ENCODE measurements at regions not wholly inside any gene's neighbourhood (a gene's known extent, or its start where the extent isn't known, plus 50 kb on each side); places are given as distances from the start of the nearest gene placed in this dataset.

GRCh38 chr3:18898911-18899310, 249.4 kb upstream of the KCNH8 start:
- TF ChIP-seq, protein P1, sequence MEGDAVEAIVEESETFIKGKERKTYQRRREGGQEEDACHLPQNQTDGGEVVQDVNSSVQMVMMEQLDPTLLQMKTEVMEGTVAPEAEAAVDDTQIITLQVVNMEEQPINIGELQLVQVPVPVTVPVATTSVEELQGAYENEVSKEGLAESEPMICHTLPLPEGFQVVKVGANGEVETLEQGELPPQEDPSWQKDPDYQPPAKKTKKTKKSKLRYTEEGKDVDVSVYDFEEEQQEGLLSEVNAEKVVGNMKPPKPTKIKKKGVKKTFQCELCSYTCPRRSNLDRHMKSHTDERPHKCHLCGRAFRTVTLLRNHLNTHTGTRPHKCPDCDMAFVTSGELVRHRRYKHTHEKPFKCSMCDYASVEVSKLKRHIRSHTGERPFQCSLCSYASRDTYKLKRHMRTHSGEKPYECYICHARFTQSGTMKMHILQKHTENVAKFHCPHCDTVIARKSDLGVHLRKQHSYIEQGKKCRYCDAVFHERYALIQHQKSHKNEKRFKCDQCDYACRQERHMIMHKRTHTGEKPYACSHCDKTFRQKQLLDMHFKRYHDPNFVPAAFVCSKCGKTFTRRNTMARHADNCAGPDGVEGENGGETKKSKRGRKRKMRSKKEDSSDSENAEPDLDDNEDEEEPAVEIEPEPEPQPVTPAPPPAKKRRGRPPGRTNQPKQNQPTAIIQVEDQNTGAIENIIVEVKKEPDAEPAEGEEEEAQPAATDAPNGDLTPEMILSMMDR (IDR thresholded peaks at IDR 0.05): no peak
- intact Hi-C loops (cut with DNase I): no loop called here
- Histone ChIP-seq H3K9ac (ENCODE audit: low read depth in 2 of 2, low read length in 2 of 2) (no peak overlapping the region), H3K36me3 (no peaks in the 10 kb centered on the region), H3K9me3 (no peaks in the 10 kb centered on the region), H3K4me3 (no peak overlapping the region), H3K27ac (no peak overlapping the region), H3K27me3 (no peaks in the 10 kb centered on the region), H3K4me1 (no peaks in the 10 kb centered on the region)
- no peak for DNase-seq

DNA sequence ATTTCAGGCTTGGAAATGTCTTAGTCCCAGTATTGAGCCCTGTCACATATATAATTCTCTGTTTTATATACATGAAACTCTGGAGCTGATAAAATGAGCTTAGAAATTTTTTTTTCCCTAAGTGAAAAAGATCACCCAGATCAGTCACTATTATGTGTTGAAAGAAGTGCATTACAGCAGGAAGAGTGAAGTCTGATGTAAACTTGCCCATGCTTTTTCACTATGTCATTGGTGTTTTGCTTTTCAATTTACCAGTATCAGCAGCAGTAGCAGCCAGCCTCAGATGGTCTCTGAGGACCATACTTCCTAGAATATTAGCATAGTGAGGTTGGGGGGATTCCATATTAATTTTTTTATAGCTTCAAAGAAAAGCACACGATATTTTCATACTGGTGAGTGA, 255.6 kb upstream of the KCNH8 start:
- DNase-seq: no peak
- no peak overlapping the region for H3K27ac ChIP-seq
- TF ChIP-seq, protein P1 (IDR thresholded peaks at IDR 0.05): no peak
- intact Hi-C loops (cut with DNase I): no loop called here
- H3K4me3 ChIP-seq: no peak overlapping the region
- no peaks in the 10 kb centered on the region for H3K9me3 ChIP-seq
- no peaks in the 10 kb centered on the region for H3K36me3 ChIP-seq
- no peak overlapping the region for H3K9ac ChIP-seq (ENCODE audit: low read depth in 2 of 2, low read length in 2 of 2)
- no peaks in the 10 kb centered on the region for H3K4me1 ChIP-seq
- no peaks in the 10 kb centered on the region for H3K27me3 ChIP-seq

GRCh38 chr3:18892047-18892446, 256.3 kb upstream of the KCNH8 start:
- Histone ChIP-seq H3K27me3 (no peaks in the 10 kb centered on the region), H3K4me3 (no peak overlapping the region), H3K36me3 (no peaks in the 10 kb centered on the region), H3K4me1 (no peaks in the 10 kb centered on the region), H3K9me3 (no peaks in the 10 kb centered on the region), H3K27ac (no peak overlapping the region), H3K9ac (ENCODE audit: low read depth in 2 of 2, low read length in 2 of 2) (no peak overlapping the region)
- TF ChIP-seq, protein P1 (IDR thresholded peaks at IDR 0.05): no peak
- intact Hi-C loops (cut with DNase I): no loop called here
- DNase-seq: no peak

- Histone ChIP-seq H3K4me1 (no peaks in the 10 kb centered on the region), H3K9me3 (no peaks in the 10 kb centered on the region), H3K9ac (ENCODE audit: low read depth in 2 of 2, low read length in 2 of 2) (no peak overlapping the region), H3K27ac (no peak overlapping the region), H3K27me3 (no peaks in the 10 kb centered on the region), H3K4me3 (no peak overlapping the region), H3K36me3 (no peaks in the 10 kb centered on the region)
- TF ChIP-seq, protein P1 (IDR thresholded peaks at IDR 0.05): no peak
- DNase-seq: no peak
- intact Hi-C loops (cut with DNase I): no loop called here
These were observed 256.7 kb upstream of the KCNH8 start for GRCh38 chr3:18891641-18892040.

GRCh38 chr3:18890449-18890848, 257.9 kb upstream of the KCNH8 start:
- H3K36me3 ChIP-seq: no peaks in the 10 kb centered on the region
- no peak overlapping the region for H3K4me3 ChIP-seq
- H3K27ac ChIP-seq: no peak overlapping the region
- no peak overlapping the region for H3K9ac ChIP-seq (ENCODE audit: low read depth in 2 of 2, low read length in 2 of 2)
- H3K9me3 ChIP-seq: no peaks in the 10 kb centered on the region
- TF ChIP-seq, protein P1 (IDR thresholded peaks at IDR 0.05): no peak
- intact Hi-C loops (cut with DNase I): no loop called here
- DNase-seq: no peak
- no peaks in the 10 kb centered on the region for H3K27me3 ChIP-seq
- no peaks in the 10 kb centered on the region for H3K4me1 ChIP-seq

- intact Hi-C loops (cut with DNase I): no loop called here
- TF ChIP-seq, protein P1 (IDR thresholded peaks at IDR 0.05): no peak
- Histone ChIP-seq H3K4me3 (no peak overlapping the region), H3K4me1 (no peaks in the 10 kb centered on the region), H3K27ac (no peak overlapping the region), H3K27me3 (no peaks in the 10 kb centered on the region), H3K36me3 (no peaks in the 10 kb centered on the region), H3K9me3 (no peaks in the 10 kb centered on the region), H3K9ac (ENCODE audit: low read depth in 2 of 2, low read length in 2 of 2) (no peak overlapping the region)
- DNase-seq: no peak
These were observed 259.5 kb upstream of the KCNH8 start for GRCh38 chr3:18888819-18889218.

Data from colonic mucosa (tissue), 4 donors.